ENCODE measurements at regions not wholly inside any gene's neighbourhood (a gene's known extent, or its start where the extent isn't known, plus 50 kb on each side); places are given as distances from the start of the nearest gene placed in this dataset.
A peak's percentile ranks its signal among the peaks of the same experiment; 100 is the strongest.

DNA sequence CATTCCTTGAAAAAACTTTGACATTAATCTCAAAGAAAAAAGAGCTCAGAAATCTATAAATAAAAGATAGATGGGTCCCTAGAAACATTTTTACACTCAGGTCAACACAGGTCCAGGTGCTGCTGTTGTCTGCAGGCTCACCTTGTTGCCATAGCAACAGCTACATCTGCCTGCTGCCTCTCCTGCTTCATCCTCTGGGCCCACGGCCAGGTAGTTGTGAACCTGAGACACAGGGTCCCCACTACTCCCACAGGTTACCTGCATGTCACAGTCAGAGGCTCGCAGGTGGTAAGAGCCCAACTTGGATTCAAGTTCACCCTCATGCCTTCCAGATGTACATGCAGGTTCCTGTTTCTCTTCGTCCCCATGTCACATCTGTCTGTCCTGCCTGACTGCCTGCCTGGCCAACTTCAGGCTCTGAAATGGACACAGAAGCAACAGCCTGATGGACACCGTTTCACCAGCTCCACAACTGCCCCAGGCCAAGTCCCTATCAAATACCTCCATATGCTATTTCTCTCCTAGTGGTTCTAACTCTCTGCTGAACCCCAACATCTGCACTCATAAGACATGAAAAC is 88.3 kb upstream of the SALL3 start:
- Histone ChIP-seq H3K79me2 (ENCODE audit: insufficient read depth, low read length) (no peaks in the 10 kb centered on the region), H3K27ac (ENCODE audit: extremely low read length, insufficient read depth, low read length) (no peak overlapping the region), H3K9ac (ENCODE audit: insufficient read depth, low read depth, low read length) (no peak overlapping the region), H2AFZ (ENCODE audit: low read length) (no peak overlapping the region), H3K4me2 (ENCODE audit: low read depth, low read length) (no peak overlapping the region), H3K9me3 (ENCODE audit: low read length) (peaks cover 13% of the 10 kb centered on the region), H3K4me3 (replicated peaks in 1 of 3; ENCODE audit: insufficient read depth in 1 of 3, low read depth in 2 of 3, low read length in 3 of 3) (no peak overlapping the region), H4K20me1 (ENCODE audit: insufficient read depth, low read length) (no peaks in the 10 kb centered on the region), H3K27me3 (ENCODE audit: control insufficient read depth in 1 of 2, insufficient read depth in 2 of 2, low read length in 2 of 2) (peaks cover 0 to 20% of the 10 kb centered on the region in 2 experiments; a peak in 2 of 5 replicates), H3K4me1 (ENCODE audit: insufficient read depth, low read length) (no peaks in the 10 kb centered on the region), H3K36me3 (replicated peaks in 1 of 2; ENCODE audit: control insufficient read depth in 1 of 2, insufficient read depth in 2 of 2, low read length in 2 of 2) (no peaks in the 10 kb centered on the region)
- FAIRE-seq (no peak), ATAC-seq (no peak), DNase-seq (ENCODE audit: low spot score) (no peak)
- WGBS (ENCODE audit: low lambda C conversion rate) = 0% methylated on average over 4 of the region's 4 CpGs
- CTCF ChIA-PET (ENCODE audit: low intra/inter-chr PET ratio, low total read pairs) = no interaction called here
- in situ Hi-C loops (cut with HindIII; ENCODE audit: extremely low pct_ligation_motif_present, low pct_unique_long_range_greater_than_20kb) = no loop called here
- no TSS peak for BruUV-seq (replicated peaks)
- intact Hi-C loops (cut with micrococcal nuclease; ENCODE audit: unreplicated experiment) = no loop called here
- TF ChIP-seq ZFP1 (CRISPR knock-in tag; IDR thresholded peaks at IDR 0.05) (no peak), BRCA1 (CRISPR knock-in tag; IDR thresholded peaks at IDR 0.05) (no peak)
- POLR2A ChIA-PET = no interaction called here

DNA sequence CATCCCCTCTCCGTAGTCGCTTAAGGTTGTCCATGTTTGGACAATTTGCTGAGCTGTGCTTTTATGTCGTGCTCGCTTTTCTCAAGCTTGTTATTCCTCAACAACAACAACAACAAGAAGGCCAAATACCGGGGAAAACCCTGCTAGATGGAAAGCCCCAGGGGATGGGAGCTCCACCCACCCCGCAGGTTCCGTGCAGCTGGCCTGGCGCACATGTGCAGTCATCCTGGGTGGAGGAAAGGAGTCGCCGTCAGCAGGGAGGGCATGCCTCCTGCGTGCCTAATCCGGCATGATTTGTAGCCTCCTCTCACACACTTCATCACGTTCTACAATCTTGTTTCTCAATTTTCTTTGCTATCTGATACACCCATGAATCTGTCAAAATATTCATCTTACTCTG is 87.4 kb upstream of the SALL3 start:
- ATAC-seq (no peak), DNase-seq (ENCODE audit: low spot score) (no peak), FAIRE-seq (no peak)
- Histone ChIP-seq H3K4me2 (ENCODE audit: low read depth, low read length) (no peak overlapping the region), H3K79me2 (ENCODE audit: insufficient read depth, low read length) (no peaks in the 10 kb centered on the region), H3K27ac (ENCODE audit: extremely low read length, insufficient read depth, low read length) (no peak overlapping the region), H3K27me3 (ENCODE audit: control insufficient read depth in 1 of 2, insufficient read depth in 2 of 2, low read length in 2 of 2) (peaks cover 0 to 20% of the 10 kb centered on the region in 2 experiments; a peak in 2 of 5 replicates), H4K20me1 (ENCODE audit: insufficient read depth, low read length) (no peaks in the 10 kb centered on the region), H3K4me3 (replicated peaks in 1 of 3; ENCODE audit: insufficient read depth in 1 of 3, low read depth in 2 of 3, low read length in 3 of 3) (no peak overlapping the region), H3K4me1 (ENCODE audit: insufficient read depth, low read length) (no peaks in the 10 kb centered on the region), H3K9ac (ENCODE audit: insufficient read depth, low read depth, low read length) (no peak overlapping the region), H3K9me3 (ENCODE audit: low read length) (peaks cover 13% of the 10 kb centered on the region), H3K36me3 (replicated peaks in 1 of 2; ENCODE audit: control insufficient read depth in 1 of 2, insufficient read depth in 2 of 2, low read length in 2 of 2) (no peaks in the 10 kb centered on the region), H2AFZ (ENCODE audit: low read length) (no peak overlapping the region)
- POLR2A ChIA-PET = no interaction called here
- intact Hi-C loops (cut with micrococcal nuclease; ENCODE audit: unreplicated experiment) (no loop called here), in situ Hi-C loops (cut with HindIII; ENCODE audit: extremely low pct_ligation_motif_present, low pct_unique_long_range_greater_than_20kb) (no loop called here)
- TF ChIP-seq SOX6 (IDR thresholded peaks at IDR 0.05) = no peak
- TF ChIP-seq SOX6 (CRISPR knock-in tag; IDR thresholded peaks at IDR 0.05) = no peak
- TF ChIP-seq TARDBP (CRISPR knock-in tag; IDR thresholded peaks at IDR 0.05) = no peak
- TF ChIP-seq RFX1 (IDR thresholded peaks at IDR 0.05) = no peak
- no peak for TF ChIP-seq THAP11 (CRISPR knock-in tag; IDR thresholded peaks at IDR 0.05)
- TF ChIP-seq, protein P1, sequence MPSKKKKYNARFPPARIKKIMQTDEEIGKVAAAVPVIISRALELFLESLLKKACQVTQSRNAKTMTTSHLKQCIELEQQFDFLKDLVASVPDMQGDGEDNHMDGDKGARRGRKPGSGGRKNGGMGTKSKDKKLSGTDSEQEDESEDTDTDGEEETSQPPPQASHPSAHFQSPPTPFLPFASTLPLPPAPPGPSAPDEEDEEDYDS (CRISPR knock-in tag; IDR thresholded peaks at IDR 0.05) = no peak
- peak; percentile 49 to 73; a peak in 3 of 4 replicates for TF ChIP-seq MAFK (conservative IDR thresholded peaks at IDR 0.05 in 1 of 2, IDR thresholded peaks at IDR 0.05 in 1 of 2; ENCODE audit: low read length in 2 of 2)
- peak; percentile 34; the same call in 1 of the 2 replicates for TF ChIP-seq MAFF (IDR thresholded peaks at IDR 0.05; ENCODE audit: low read depth, low read length)
- no peak for TF ChIP-seq ZNF563 (CRISPR knock-in tag; IDR thresholded peaks at IDR 0.05)
- TF ChIP-seq PPARG (CRISPR knock-in tag; conservative IDR thresholded peaks at IDR 0.05) = no peak
- CTCF ChIA-PET (ENCODE audit: low intra/inter-chr PET ratio, low total read pairs) = no interaction called here
- whole genome bisulfite sequencing (ENCODE audit: low lambda C conversion rate) = 14% methylated on average over 13 of the region's 13 CpGs
- BruUV-seq (replicated peaks) = no TSS peak

Measured in HepG2 (cell line).